Testis (tissue), 2 donors: ENCODE measurements at regions not wholly inside any gene's neighbourhood (a gene's known extent, or its start where the extent isn't known, plus 50 kb on each side); places are given as distances from the start of the nearest gene placed in this dataset.

Experiments used
- DNase-seq: peaks from one replicate; pipeline ENCODE4 v3.0.0-alpha.2; 2019
- H3K27ac ChIP-seq, 2 donors: fragments of 200-600 bp; sonication (generic); one replicate each; pipeline ENCODE4 v1.5.1; 2019
- H3K27me3 ChIP-seq: fragments of 200-600 bp; sonication (generic); one replicate; pipeline ENCODE4 v1.5.1; 2019
- H3K36me3 ChIP-seq: fragments of 200-600 bp; sonication (generic); one replicate; pipeline ENCODE4 v1.5.1; 2017; ENCODE audit warnings: low read depth; ENCODE audit errors: missing control alignments
- H3K4me1 ChIP-seq: fragments of 200-600 bp; sonication (generic); one replicate; pipeline ENCODE4 v1.5.1; 2019
- H3K4me3 ChIP-seq, 2 donors: fragments of 200-600 bp; sonication (generic); one replicate each; pipeline ENCODE4 v1.5.1; 2017 to 2019
- H3K9me3 ChIP-seq: fragments of 200-600 bp; sonication (generic); one replicate; pipeline ENCODE4 v1.5.1; 2017
- CTCF ChIP-seq, 3 experiments: fragments of 450-650 bp in 2 of 3; fragments of 200-600 bp in 1 of 3; sonication (generic) in 1 of 3; IDR thresholded peaks; one replicate each; pipeline ENCODE4 v1.5.1; 2016 to 2019; ENCODE audit warnings: antibody characterized with exemption in 3 of 3, mild to moderate bottlenecking in 2 of 3, moderate library complexity in 1 of 3
- POLR2A ChIP-seq: fragments of 450-650 bp; IDR thresholded peaks from one replicate; pipeline ENCODE4 v1.6.1; 2017; ENCODE audit warnings: antibody characterized with exemption, mild to moderate bottlenecking, moderate library complexity
- WGBS, 2 donors: methylation state at CpG; one replicate each; pipeline ENCODE4 v1.1.5; 2018; 5-methylcytosine and 5-hydroxymethylcytosine counted together
- intact Hi-C: fragments of 100-400 bp; cut with DNase I; formaldehyde crosslinking; loops from one replicate; pipeline ENCODE4 v1.15.1; 2023; ENCODE audit warnings: low total_unique reads

GRCh38 chr12:97784904-97785303 is 322.3 kb downstream of the RMST start:
- TF ChIP-seq CTCF (IDR thresholded peaks at IDR 0.05) (no peak), POLR2A (no peak)
- intact Hi-C loops = no loop called here
- no peak for DNase-seq

GRCh38 chr12:97790281-97790680 is 327.7 kb downstream of the RMST start:
- Histone ChIP-seq H3K4me3 (no peak overlapping the region), H3K27me3 (no peaks in the 10 kb centered on the region), H3K36me3 (no peaks in the 10 kb centered on the region), H3K9me3 (no peaks in the 10 kb centered on the region), H3K4me1 (no peaks in the 10 kb centered on the region), H3K27ac (no peak overlapping the region)
- no peak for DNase-seq
- intact Hi-C loops = no loop called here
- 55 to 73% methylated on average over 1 of the region's 1 CpG for WGBS, 2 donors
- TF ChIP-seq CTCF (IDR thresholded peaks at IDR 0.05) = no peak
- no peak for TF ChIP-seq POLR2A

More at GRCh38 chr12:97784904-97785303, 322.3 kb downstream of the RMST start:
- Histone ChIP-seq H3K9me3 (no peaks in the 10 kb centered on the region), H3K36me3 (no peaks in the 10 kb centered on the region), H3K27me3 (no peaks in the 10 kb centered on the region), H3K27ac (no peak overlapping the region), H3K4me1 (no peaks in the 10 kb centered on the region), H3K4me3 (no peak overlapping the region)

GRCh38 chr12:97797473-97797872 is 334.9 kb downstream of the RMST start:
- TF ChIP-seq POLR2A (no peak), CTCF (IDR thresholded peaks at IDR 0.05) (no peak)
- Histone ChIP-seq H3K4me3 (no peak overlapping the region), H3K27me3 (no peaks in the 10 kb centered on the region), H3K36me3 (no peaks in the 10 kb centered on the region), H3K9me3 (no peaks in the 10 kb centered on the region), H3K4me1 (no peaks in the 10 kb centered on the region), H3K27ac (no peak overlapping the region)
- DNase-seq = no peak
- intact Hi-C loops = no loop called here
- WGBS, 2 donors = 85 to 89% methylated on average over 3 of the region's 3 CpGs

GRCh38 chr12:97800561-97800960 is 338.0 kb downstream of the RMST start:
- Histone ChIP-seq H3K9me3 (no peaks in the 10 kb centered on the region), H3K27ac (no peak overlapping the region), H3K36me3 (no peaks in the 10 kb centered on the region), H3K4me1 (no peaks in the 10 kb centered on the region), H3K27me3 (no peaks in the 10 kb centered on the region), H3K4me3 (no peak overlapping the region)
- intact Hi-C loops = no loop called here
- 67 to 69% methylated on average over 3 of the region's 3 CpGs for WGBS, 2 donors
- no peak for DNase-seq
- TF ChIP-seq POLR2A (no peak), CTCF (IDR thresholded peaks at IDR 0.05) (no peak)

- DNase-seq = no peak
- H3K4me3 ChIP-seq = no peak overlapping the region
- no peaks in the 10 kb centered on the region for H3K4me1 ChIP-seq
- H3K9me3 ChIP-seq = no peaks in the 10 kb centered on the region
- WGBS, 2 donors = 89 to 95% methylated on average over 5 of the region's 5 CpGs
- intact Hi-C loops = no loop called here
- H3K36me3 ChIP-seq = no peaks in the 10 kb centered on the region
- H3K27ac ChIP-seq = no peak overlapping the region
- TF ChIP-seq CTCF (IDR thresholded peaks at IDR 0.05) = no peak
- TF ChIP-seq POLR2A = no peak
- no peaks in the 10 kb centered on the region for H3K27me3 ChIP-seq
Measured at GRCh38 chr12:97801471-97802059, 339.0 kb downstream of the RMST start.
